ENCODE measurements at regions not wholly inside any gene's neighbourhood (a gene's known extent, or its start where the extent isn't known, plus 50 kb on each side); places are given as distances from the start of the nearest gene placed in this dataset.

GRCh38 chrX:968148-968965 lies 244.1 kb downstream of the CRLF2 start:
- no TSS peak for BruUV-seq (replicated peaks)
- POLR2A ChIA-PET, result no interaction called here
- H3K36me3 Mint-ChIP-seq (ENCODE audit: insufficient read depth, unreplicated experiment), result peaks cover 6% of the 10 kb centered on the region

DNA sequence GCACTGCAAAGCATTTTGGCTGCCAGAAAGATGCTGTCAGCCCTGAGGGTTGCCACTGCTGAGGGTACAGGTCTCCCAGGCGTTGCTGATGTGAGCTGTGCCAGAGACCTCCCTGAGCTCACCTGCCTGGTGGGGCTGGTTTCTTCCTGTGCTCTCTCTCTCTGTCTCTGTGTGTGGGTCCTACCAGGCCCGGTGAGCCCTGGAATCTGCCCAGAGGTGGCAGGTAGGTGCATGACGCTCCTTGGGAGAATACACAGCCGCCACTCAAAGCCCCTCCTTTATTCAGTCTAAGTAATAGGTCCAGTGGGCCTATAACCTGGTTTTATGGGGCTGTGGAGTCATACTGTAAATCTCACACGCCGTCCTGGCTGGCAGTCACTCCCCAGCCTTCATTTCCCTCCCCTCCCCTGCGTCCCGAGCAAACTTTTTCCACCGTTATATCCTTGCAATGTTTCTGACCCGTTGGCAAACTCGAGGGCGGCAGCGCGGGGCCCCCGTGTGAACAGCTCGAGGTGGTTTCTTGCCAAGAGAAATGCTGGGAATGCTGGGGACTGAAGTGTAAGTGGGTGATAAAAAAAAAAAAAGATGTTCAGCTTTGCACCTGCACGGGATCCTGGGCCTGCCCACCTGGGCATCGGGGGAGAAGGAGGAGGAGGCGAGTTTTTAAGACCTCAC lies 245.9 kb downstream of the CRLF2 start:
- CTCF ChIA-PET, result no interaction called here
- no peak overlapping the region for H3K4me3 Mint-ChIP-seq (ENCODE audit: unreplicated experiment)
- H3K9me3 Mint-ChIP-seq (ENCODE audit: unreplicated experiment), result peaks cover 7% of the 10 kb centered on the region
- no peaks in the 10 kb centered on the region for H3K4me1 Mint-ChIP-seq (ENCODE audit: insufficient read depth, unreplicated experiment)
- intact Hi-C loops (cut with micrococcal nuclease), result no loop called here
- POLR2A ChIA-PET, result no interaction called here
- H3K36me3 Mint-ChIP-seq (ENCODE audit: insufficient read depth, unreplicated experiment), result peaks cover 12% of the 10 kb centered on the region
- TF ChIP-seq, protein P1, sequence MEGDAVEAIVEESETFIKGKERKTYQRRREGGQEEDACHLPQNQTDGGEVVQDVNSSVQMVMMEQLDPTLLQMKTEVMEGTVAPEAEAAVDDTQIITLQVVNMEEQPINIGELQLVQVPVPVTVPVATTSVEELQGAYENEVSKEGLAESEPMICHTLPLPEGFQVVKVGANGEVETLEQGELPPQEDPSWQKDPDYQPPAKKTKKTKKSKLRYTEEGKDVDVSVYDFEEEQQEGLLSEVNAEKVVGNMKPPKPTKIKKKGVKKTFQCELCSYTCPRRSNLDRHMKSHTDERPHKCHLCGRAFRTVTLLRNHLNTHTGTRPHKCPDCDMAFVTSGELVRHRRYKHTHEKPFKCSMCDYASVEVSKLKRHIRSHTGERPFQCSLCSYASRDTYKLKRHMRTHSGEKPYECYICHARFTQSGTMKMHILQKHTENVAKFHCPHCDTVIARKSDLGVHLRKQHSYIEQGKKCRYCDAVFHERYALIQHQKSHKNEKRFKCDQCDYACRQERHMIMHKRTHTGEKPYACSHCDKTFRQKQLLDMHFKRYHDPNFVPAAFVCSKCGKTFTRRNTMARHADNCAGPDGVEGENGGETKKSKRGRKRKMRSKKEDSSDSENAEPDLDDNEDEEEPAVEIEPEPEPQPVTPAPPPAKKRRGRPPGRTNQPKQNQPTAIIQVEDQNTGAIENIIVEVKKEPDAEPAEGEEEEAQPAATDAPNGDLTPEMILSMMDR (IDR thresholded peaks at IDR 0.05; ENCODE audit: unreplicated experiment), result no peak
- no peak for DNase-seq (ENCODE audit: unreplicated experiment)
- BruUV-seq (replicated peaks), result no TSS peak
- H3K27ac Mint-ChIP-seq (ENCODE audit: low read depth, unreplicated experiment), result no peak overlapping the region
- no peaks in the 10 kb centered on the region for H3K27me3 Mint-ChIP-seq (ENCODE audit: insufficient read depth, unreplicated experiment)

More at GRCh38 chrX:968148-968965, 244.1 kb downstream of the CRLF2 start:
- Mint-ChIP-seq H3K4me1 (ENCODE audit: insufficient read depth, unreplicated experiment) (no peaks in the 10 kb centered on the region), H3K4me3 (ENCODE audit: unreplicated experiment) (no peak overlapping the region), H3K9me3 (ENCODE audit: unreplicated experiment) (peaks cover 7% of the 10 kb centered on the region), H3K27me3 (ENCODE audit: insufficient read depth, unreplicated experiment) (no peaks in the 10 kb centered on the region), H3K27ac (ENCODE audit: low read depth, unreplicated experiment) (no peak overlapping the region)
- TF ChIP-seq, protein P1 (IDR thresholded peaks at IDR 0.05; ENCODE audit: unreplicated experiment), result no peak
- intact Hi-C loops (cut with micrococcal nuclease), result no loop called here
- DNase-seq (ENCODE audit: unreplicated experiment), result no peak
- CTCF ChIA-PET, result no interaction called here

GRCh38 chrX:964831-965416 lies 247.5 kb downstream of the CRLF2 start:
- POLR2A ChIA-PET, result no interaction called here
- no peak overlapping the region for H3K4me3 Mint-ChIP-seq (ENCODE audit: unreplicated experiment)
- no peaks in the 10 kb centered on the region for H3K27me3 Mint-ChIP-seq (ENCODE audit: insufficient read depth, unreplicated experiment)
- no TSS peak for BruUV-seq (replicated peaks)
- intact Hi-C loops (cut with micrococcal nuclease), result no loop called here
- CTCF ChIA-PET, result no interaction called here
- H3K4me1 Mint-ChIP-seq (ENCODE audit: insufficient read depth, unreplicated experiment), result no peaks in the 10 kb centered on the region
- peaks cover 12% of the 10 kb centered on the region for H3K36me3 Mint-ChIP-seq (ENCODE audit: insufficient read depth, unreplicated experiment)
- H3K27ac Mint-ChIP-seq (ENCODE audit: low read depth, unreplicated experiment), result no peak overlapping the region
- peaks cover 7% of the 10 kb centered on the region for H3K9me3 Mint-ChIP-seq (ENCODE audit: unreplicated experiment)
- TF ChIP-seq, protein P1 (IDR thresholded peaks at IDR 0.05; ENCODE audit: unreplicated experiment), result no peak
- DNase-seq (ENCODE audit: unreplicated experiment), result no peak

- peaks cover 8% of the 10 kb centered on the region for H3K36me3 Mint-ChIP-seq (ENCODE audit: insufficient read depth, unreplicated experiment)
- no TSS peak for BruUV-seq (replicated peaks)
- ChIA-PET POLR2A (no interaction called here), CTCF (no interaction called here)
- no peak overlapping the region for H3K4me3 Mint-ChIP-seq (ENCODE audit: unreplicated experiment)
- no peak for DNase-seq (ENCODE audit: unreplicated experiment)
- no peak overlapping the region for H3K27ac Mint-ChIP-seq (ENCODE audit: low read depth, unreplicated experiment)
- no peaks in the 10 kb centered on the region for H3K27me3 Mint-ChIP-seq (ENCODE audit: insufficient read depth, unreplicated experiment)
- H3K4me1 Mint-ChIP-seq (ENCODE audit: insufficient read depth, unreplicated experiment), result no peaks in the 10 kb centered on the region
- peaks cover 10% of the 10 kb centered on the region for H3K9me3 Mint-ChIP-seq (ENCODE audit: unreplicated experiment)
- TF ChIP-seq, protein P1 (IDR thresholded peaks at IDR 0.05; ENCODE audit: unreplicated experiment), result no peak
- intact Hi-C loops (cut with micrococcal nuclease), result no loop called here
Observed at GRCh38 chrX:960821-961220, 251.6 kb downstream of the CRLF2 start.
